Transverse colon (tissue), 4 donors: ENCODE measurements at regions not wholly inside any gene's neighbourhood (a gene's known extent, or its start where the extent isn't known, plus 50 kb on each side); places are given as distances from the start of the nearest gene placed in this dataset.

ENCODE experiments used
- DNase-seq: peaks from one replicate; pipeline ENCODE4 v3.0.0-alpha.2; 2019
- H3K27ac ChIP-seq, 4 donors: fragments of 200-600 bp; sonication (generic); 2 replicates each; pipeline ENCODE4 v1.5.1; 2016 to 2018; ENCODE audit warnings: inconsistent platforms in 4 of 4
- H3K27me3 ChIP-seq: fragments of 200-600 bp; sonication (generic); 2 replicates; pipeline ENCODE4 v1.5.1; 2017; ENCODE audit warnings: inconsistent platforms
- H3K36me3 ChIP-seq, 4 donors: fragments of 200-600 bp; sonication (generic); 2 replicates each; pipeline ENCODE4 v1.5.1; 2017 to 2019; ENCODE audit warnings: inconsistent platforms in 4 of 4
- H3K4me1 ChIP-seq, 4 donors: fragments of 200-600 bp; sonication (generic); 2 replicates each; pipeline ENCODE4 v1.5.1; 2017 to 2020; ENCODE audit warnings: inconsistent platforms in 4 of 4
- H3K4me3 ChIP-seq, 4 donors: fragments of 200-600 bp; sonication (generic); 1 replicate in 1 of 4; 2 replicates in 3 of 4; pipeline versions ENCODE4 v1.5.1 to v1.6.1; 2017 to 2019; ENCODE audit warnings: inconsistent platforms in 4 of 4
- H3K9me3 ChIP-seq, 2 donors: fragments of 200-600 bp; sonication (generic); 2 replicates each; pipeline ENCODE4 v1.5.1; 2017 to 2019; ENCODE audit warnings: inconsistent platforms in 2 of 2
- EP300 ChIP-seq: sonication (generic); formaldehyde crosslinking; IDR thresholded peaks from one replicate; pipeline ENCODE4 v1.6.1; 2017; ENCODE audit warnings: antibody characterized with exemption, low read depth
- POLR2A ChIP-seq: fragments of 450-650 bp; IDR thresholded peaks from one replicate; pipeline ENCODE4 v1.6.1; 2016; ENCODE audit warnings: antibody characterized with exemption, mild to moderate bottlenecking, moderate library complexity
- POLR2AphosphoS5 ChIP-seq, 3 donors: sonication (generic); formaldehyde crosslinking; IDR thresholded peaks; one replicate each; pipeline ENCODE4 v1.6.1; 2016; ENCODE audit warnings: antibody characterized with exemption in 3 of 3
- WGBS, 2 donors: methylation state at CpG; one replicate each; pipeline ENCODE4 v1.1.5; 2018; ENCODE audit warnings: low coverage in 1 of 2; 5-methylcytosine and 5-hydroxymethylcytosine counted together
- in situ Hi-C, 4 donors: fragments of 200-750 bp; cut with MboI; loops; one replicate each; pipeline versions ENCODE4 v1.15.0 to v1.15.1; 2017; ENCODE audit warnings: low sequenced_read_pairs in 3 of 4, low pct_ligation_motif_present in 1 of 4, low pct_unique_long_range_greater_than_20kb in 1 of 4
- intact Hi-C: fragments of 100-400 bp; cut with DNase I; formaldehyde crosslinking; loops from one replicate; pipeline ENCODE4 v1.15.1; 2023; ENCODE audit warnings: low total_unique reads
- TF ChIP-seq, protein P1 (sequence below), 5 experiments: fragments of 200-600 bp in 3 of 5; fragments of 450-650 bp in 2 of 5; sonication (generic) in 3 of 5; IDR thresholded peaks; 1 replicate in 2 of 5; 2 replicates in 3 of 5; pipeline ENCODE4 v1.5.1; 2016 to 2017; ENCODE audit warnings: antibody characterized with exemption in 5 of 5, inconsistent platforms in 3 of 5, mild to moderate bottlenecking in 2 of 5, moderate library complexity in 1 of 5

DNA sequence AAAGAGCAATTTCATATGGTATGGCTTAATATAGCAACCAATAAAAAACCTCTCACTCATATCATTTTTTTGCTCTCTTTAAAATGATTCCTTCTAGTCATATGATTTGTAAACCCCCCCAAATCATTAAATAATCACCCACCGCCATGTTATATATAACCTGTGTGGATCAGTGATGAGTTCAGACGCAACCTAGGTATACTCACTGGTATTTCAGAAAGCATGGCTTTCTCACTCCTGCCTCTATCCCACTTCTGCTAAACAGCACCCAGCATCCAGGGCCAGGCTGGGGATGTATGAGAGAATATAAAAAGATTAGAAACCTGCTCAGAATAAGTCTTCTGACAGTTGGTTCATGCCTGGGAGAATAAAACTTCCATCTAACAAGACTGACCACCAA is 172.3 kb upstream of the PRICKLE2 start:
- peaks cover 0 to 6% (median 0%) of the 10 kb centered on the region in 4 donors for H3K4me1 ChIP-seq
- WGBS, 2 donors: 79 to 82% methylated on average over 2 of the region's 2 CpGs
- intact Hi-C loops (no loop called here), in situ Hi-C loops (loop anchor here in 3 of 4 donors (5.0 to 10.0 kb wide), 2 partner anchors 363 to 365 kb away; no protein-coding TSS in a partner anchor)
- TF ChIP-seq POLR2A (no peak), POLR2AphosphoS5 (IDR thresholded peaks at IDR 0.05) (no peak), EP300 (no peak)
- TF ChIP-seq, protein P1, sequence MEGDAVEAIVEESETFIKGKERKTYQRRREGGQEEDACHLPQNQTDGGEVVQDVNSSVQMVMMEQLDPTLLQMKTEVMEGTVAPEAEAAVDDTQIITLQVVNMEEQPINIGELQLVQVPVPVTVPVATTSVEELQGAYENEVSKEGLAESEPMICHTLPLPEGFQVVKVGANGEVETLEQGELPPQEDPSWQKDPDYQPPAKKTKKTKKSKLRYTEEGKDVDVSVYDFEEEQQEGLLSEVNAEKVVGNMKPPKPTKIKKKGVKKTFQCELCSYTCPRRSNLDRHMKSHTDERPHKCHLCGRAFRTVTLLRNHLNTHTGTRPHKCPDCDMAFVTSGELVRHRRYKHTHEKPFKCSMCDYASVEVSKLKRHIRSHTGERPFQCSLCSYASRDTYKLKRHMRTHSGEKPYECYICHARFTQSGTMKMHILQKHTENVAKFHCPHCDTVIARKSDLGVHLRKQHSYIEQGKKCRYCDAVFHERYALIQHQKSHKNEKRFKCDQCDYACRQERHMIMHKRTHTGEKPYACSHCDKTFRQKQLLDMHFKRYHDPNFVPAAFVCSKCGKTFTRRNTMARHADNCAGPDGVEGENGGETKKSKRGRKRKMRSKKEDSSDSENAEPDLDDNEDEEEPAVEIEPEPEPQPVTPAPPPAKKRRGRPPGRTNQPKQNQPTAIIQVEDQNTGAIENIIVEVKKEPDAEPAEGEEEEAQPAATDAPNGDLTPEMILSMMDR (IDR thresholded peaks at IDR 0.05): no peak
- H3K27ac ChIP-seq: peak overlapping the region; percentile 43 to 69 (median 63)
- no peaks in the 10 kb centered on the region for H3K36me3 ChIP-seq
- no peaks in the 10 kb centered on the region for H3K27me3 ChIP-seq
- H3K9me3 ChIP-seq: no peaks in the 10 kb centered on the region
- no peak for DNase-seq
- H3K4me3 ChIP-seq: no peak overlapping the region

DNA sequence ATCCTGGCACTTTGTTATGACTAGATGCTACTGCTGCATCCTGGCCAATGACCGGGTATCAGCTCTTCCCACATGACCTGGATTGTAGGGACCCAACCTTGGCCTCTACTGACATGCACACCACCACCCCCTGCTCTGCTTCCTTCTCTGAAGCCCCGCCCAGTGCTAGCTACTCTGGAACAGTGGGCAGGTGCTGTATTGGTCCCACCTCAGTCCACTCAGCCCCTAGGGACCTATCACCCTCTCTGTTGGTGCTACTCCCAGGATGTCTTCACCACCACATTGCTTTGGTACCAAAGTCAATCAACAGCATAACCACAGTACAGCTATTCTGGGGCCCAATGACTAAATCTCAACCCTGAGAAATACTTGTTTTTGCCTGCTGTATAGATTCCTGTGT is 170.2 kb upstream of the PRICKLE2 start:
- intact Hi-C loops (no loop called here), in situ Hi-C loops (loop anchor here in 3 of 4 donors (5.0 to 10.0 kb wide), 2 partner anchors 361 to 363 kb away; no protein-coding TSS in a partner anchor)
- Histone ChIP-seq H3K9me3 (no peaks in the 10 kb centered on the region), H3K27ac (no peak overlapping the region), H3K4me1 (peaks cover 0 to 6% (median 0%) of the 10 kb centered on the region in 4 donors), H3K36me3 (no peaks in the 10 kb centered on the region), H3K4me3 (no peak overlapping the region), H3K27me3 (no peaks in the 10 kb centered on the region)
- DNase-seq: no peak
- WGBS, 2 donors: 86% methylated on average over 2 of the region's 2 CpGs; no CpG with 5 or more reads in 1 of the 2 donors
- TF ChIP-seq EP300 (no peak), POLR2A (no peak), POLR2AphosphoS5 (IDR thresholded peaks at IDR 0.05) (no peak)
- TF ChIP-seq, protein P1 (IDR thresholded peaks at IDR 0.05): no peak

DNA sequence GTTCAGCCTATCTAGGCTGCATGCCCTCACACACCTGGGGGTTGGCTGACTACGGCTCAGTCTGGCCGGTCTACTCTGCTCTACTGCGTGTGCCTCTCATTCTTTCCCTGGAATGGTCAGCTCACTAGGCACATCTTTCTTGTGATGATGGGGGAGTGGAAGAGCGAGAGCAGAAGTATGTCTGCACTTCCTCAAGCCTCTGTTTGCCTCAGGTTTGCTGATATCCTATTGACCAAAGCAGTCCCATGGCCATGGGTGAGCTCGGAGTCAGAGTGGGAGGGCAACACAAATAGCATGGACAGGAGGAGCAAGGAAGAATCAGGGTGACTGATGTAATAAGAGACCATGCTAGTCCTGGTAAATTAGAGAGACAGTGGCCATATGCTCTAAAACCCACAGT is 167.9 kb upstream of the PRICKLE2 start:
- in situ Hi-C loops: loop anchor here in 1 of 4 donors (10.0 kb wide), 1 partner anchor 358 kb away; no protein-coding TSS in a partner anchor
- DNase-seq: no peak
- Histone ChIP-seq H3K9me3 (no peaks in the 10 kb centered on the region), H3K4me1 (peaks cover 0 to 6% (median 0%) of the 10 kb centered on the region in 4 donors), H3K27ac (no peak overlapping the region), H3K27me3 (no peaks in the 10 kb centered on the region), H3K36me3 (no peaks in the 10 kb centered on the region), H3K4me3 (no peak overlapping the region)
- intact Hi-C loops: no loop called here
- TF ChIP-seq EP300 (no peak), POLR2A (no peak), POLR2AphosphoS5 (IDR thresholded peaks at IDR 0.05) (no peak)
- TF ChIP-seq, protein P1 (IDR thresholded peaks at IDR 0.05): no peak
- 60 to 92% methylated on average over 1 to 5 of the region's 5 CpGs for WGBS, 2 donors

DNA sequence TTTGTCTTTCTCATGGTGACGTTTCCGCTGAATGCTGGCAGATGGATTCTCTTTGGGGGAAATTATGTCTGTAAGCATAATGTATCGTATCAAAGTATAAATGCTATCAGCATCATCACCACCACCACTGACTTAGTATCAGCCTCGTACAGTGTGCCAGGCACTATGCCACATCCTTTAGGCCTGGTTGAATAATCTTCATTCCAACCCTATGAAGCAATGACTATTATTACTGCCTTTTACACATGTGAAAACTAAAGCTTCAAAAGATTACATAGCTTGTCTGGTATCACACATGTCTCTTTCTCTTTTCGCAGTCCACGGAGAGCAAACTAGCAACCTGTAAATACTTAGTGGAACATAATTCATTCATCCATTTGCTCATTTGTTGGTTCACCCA is 166.7 kb upstream of the PRICKLE2 start:
- intact Hi-C loops: no loop called here
- no peaks in the 10 kb centered on the region for H3K27me3 ChIP-seq
- no peak for TF ChIP-seq POLR2A
- no peak for TF ChIP-seq POLR2AphosphoS5 (IDR thresholded peaks at IDR 0.05)
- no peak for TF ChIP-seq EP300
- TF ChIP-seq, protein P1 (IDR thresholded peaks at IDR 0.05): no peak
- no peaks in the 10 kb centered on the region for H3K4me1 ChIP-seq
- in situ Hi-C loops: loop anchor here in 1 of 4 donors (10.0 kb wide), 1 partner anchor 357 kb away; no protein-coding TSS in a partner anchor
- H3K4me3 ChIP-seq: no peak overlapping the region
- H3K36me3 ChIP-seq: no peaks in the 10 kb centered on the region
- 77 to 86% methylated on average over 4 to 6 of the region's 6 CpGs for WGBS, 2 donors
- no peak overlapping the region for H3K27ac ChIP-seq
- H3K9me3 ChIP-seq: no peaks in the 10 kb centered on the region
- DNase-seq: no peak
